ENCODE measurements at regions not wholly inside any gene's neighbourhood (a gene's known extent, or its start where the extent isn't known, plus 50 kb on each side); places are given as distances from the start of the nearest gene placed in this dataset.

GRCh38 chr9:87233899-87234455 lies 263.7 kb upstream of the DAPK1 start:
- in situ Hi-C loops (cut with HindIII; ENCODE audit: low sequenced_read_pairs) = no loop called here
- no peak for DNase-seq (ENCODE audit: low read depth)
- TF ChIP-seq CTCF (IDR thresholded peaks at IDR 0.05; ENCODE audit: low read depth, low read length, missing control alignments) = no peak

GRCh38 chr9:87234854-87235253 lies 262.8 kb upstream of the DAPK1 start:
- no peak overlapping the region for H3K4me3 ChIP-seq (ENCODE audit: low read depth, low read length)
- no peak for DNase-seq (ENCODE audit: low read depth)
- no peak for TF ChIP-seq CTCF (IDR thresholded peaks at IDR 0.05; ENCODE audit: low read depth, low read length, missing control alignments)
- in situ Hi-C loops (cut with HindIII; ENCODE audit: low sequenced_read_pairs) = no loop called here

More at GRCh38 chr9:87233899-87234455, 263.7 kb upstream of the DAPK1 start:
- H3K4me3 ChIP-seq (ENCODE audit: low read depth, low read length) = no peak overlapping the region

- in situ Hi-C loops (cut with HindIII; ENCODE audit: low sequenced_read_pairs) = no loop called here
- H3K4me3 ChIP-seq (ENCODE audit: low read depth, low read length) = no peak overlapping the region
- TF ChIP-seq CTCF (IDR thresholded peaks at IDR 0.05; ENCODE audit: low read depth, low read length, missing control alignments) = no peak
- DNase-seq (ENCODE audit: low read depth) = no peak
Measured at GRCh38 chr9:87236546-87236945, 261.1 kb upstream of the DAPK1 start.

GRCh38 chr9:87237336-87237735 lies 260.3 kb upstream of the DAPK1 start:
- DNase-seq (ENCODE audit: low read depth) = no peak
- in situ Hi-C loops (cut with HindIII; ENCODE audit: low sequenced_read_pairs) = no loop called here
- H3K4me3 ChIP-seq (ENCODE audit: low read depth, low read length) = no peak overlapping the region
- TF ChIP-seq CTCF (IDR thresholded peaks at IDR 0.05; ENCODE audit: low read depth, low read length, missing control alignments) = no peak

GRCh38 chr9:87238545-87238944 lies 259.1 kb upstream of the DAPK1 start:
- no peak overlapping the region for H3K4me3 ChIP-seq (ENCODE audit: low read depth, low read length)
- no peak for TF ChIP-seq CTCF (IDR thresholded peaks at IDR 0.05; ENCODE audit: low read depth, low read length, missing control alignments)
- in situ Hi-C loops (cut with HindIII; ENCODE audit: low sequenced_read_pairs) = no loop called here
- no peak for DNase-seq (ENCODE audit: low read depth)

GRCh38 chr9:87239312-87239711 lies 258.4 kb upstream of the DAPK1 start:
- no peak for TF ChIP-seq CTCF (IDR thresholded peaks at IDR 0.05; ENCODE audit: low read depth, low read length, missing control alignments)
- in situ Hi-C loops (cut with HindIII; ENCODE audit: low sequenced_read_pairs) = no loop called here

More at GRCh38 chr9:87239312-87239711, 258.4 kb upstream of the DAPK1 start:
- no peak overlapping the region for H3K4me3 ChIP-seq (ENCODE audit: low read depth, low read length)
- no peak for DNase-seq (ENCODE audit: low read depth)

All from astrocyte of the cerebellum (primary cell).